Activated CD4-positive, alpha-beta memory T cell treated with anti-CD3 and anti-CD28 coated beads for 36 hours (primary cell): ENCODE measurements at regions not wholly inside any gene's neighbourhood (a gene's known extent, or its start where the extent isn't known, plus 50 kb on each side); places are given as distances from the start of the nearest gene placed in this dataset.

Source experiments
- CTCF ChIA-PET: fragments of 350-600 bp; sonication (Branson Sonifier 250); formaldehyde crosslinking; loops from one replicate; lab custom pipeline; 2021; ENCODE audit warnings: antibody characterized with exemption, inconsistent platforms; lab: Charles Lee
- POLR2A ChIA-PET: fragments of 350-600 bp; sonication (Branson Sonifier 250); formaldehyde crosslinking; loops from one replicate; lab custom pipeline; 2021; ENCODE audit warnings: antibody characterized with exemption; lab: Charles Lee
- DNase-seq: peaks from one replicate; pipeline ENCODE4 v3.0.0-alpha.2; 2020
- H3K27ac Mint-ChIP-seq: one replicate; pipeline ENCODE4 v1.8.0; 2021; ENCODE audit warnings: mixed read lengths
- H3K27me3 Mint-ChIP-seq: one replicate; pipeline ENCODE4 v1.8.0; 2021; ENCODE audit warnings: mixed read lengths
- H3K36me3 Mint-ChIP-seq: one replicate; pipeline ENCODE4 v1.8.0; 2021; ENCODE audit warnings: mixed read lengths
- H3K4me1 Mint-ChIP-seq: one replicate; pipeline ENCODE4 v1.8.0; 2021; ENCODE audit warnings: low read depth, mixed read lengths
- H3K4me3 Mint-ChIP-seq: one replicate; pipeline ENCODE4 v1.8.0; 2021; ENCODE audit warnings: mild to moderate bottlenecking, mixed read lengths
- H3K9me3 Mint-ChIP-seq: one replicate; pipeline ENCODE4 v1.8.0; 2021; ENCODE audit warnings: mixed read lengths
- intact Hi-C: fragments of 100-400 bp; cut with micrococcal nuclease; formaldehyde crosslinking; loops from one replicate; pipeline ENCODE4 v1.15.1; 2023

DNA sequence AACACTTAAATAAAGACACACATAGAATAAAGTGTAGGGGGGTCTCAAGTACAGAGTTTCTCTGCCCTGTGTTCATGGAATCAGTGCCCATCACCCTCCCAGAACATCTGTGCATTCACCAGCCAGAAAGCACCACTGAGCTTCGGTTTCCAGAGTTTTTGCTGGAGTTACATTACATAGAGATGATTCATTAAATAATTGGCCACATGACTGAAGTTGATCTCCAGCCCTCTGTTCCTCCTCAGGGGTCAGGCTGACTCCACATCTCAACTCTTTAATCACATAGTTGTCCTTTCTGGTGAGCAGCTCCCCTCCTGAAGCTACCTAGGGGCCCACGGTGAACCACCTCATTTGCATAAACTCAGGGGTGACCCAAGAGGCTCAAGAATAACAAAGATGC, 129.8 kb downstream of the METTL4 start:
- ChIA-PET POLR2A (no interaction called here), CTCF (no interaction called here)
- no peak for DNase-seq
- H3K36me3 Mint-ChIP-seq: no peaks in the 10 kb centered on the region
- H3K4me1 Mint-ChIP-seq: no peaks in the 10 kb centered on the region
- H3K27ac Mint-ChIP-seq: no peak overlapping the region
- intact Hi-C loops: no loop called here
- no peak overlapping the region for H3K4me3 Mint-ChIP-seq
- H3K27me3 Mint-ChIP-seq: peaks cover 5% of the 10 kb centered on the region
- no peaks in the 10 kb centered on the region for H3K9me3 Mint-ChIP-seq

DNA sequence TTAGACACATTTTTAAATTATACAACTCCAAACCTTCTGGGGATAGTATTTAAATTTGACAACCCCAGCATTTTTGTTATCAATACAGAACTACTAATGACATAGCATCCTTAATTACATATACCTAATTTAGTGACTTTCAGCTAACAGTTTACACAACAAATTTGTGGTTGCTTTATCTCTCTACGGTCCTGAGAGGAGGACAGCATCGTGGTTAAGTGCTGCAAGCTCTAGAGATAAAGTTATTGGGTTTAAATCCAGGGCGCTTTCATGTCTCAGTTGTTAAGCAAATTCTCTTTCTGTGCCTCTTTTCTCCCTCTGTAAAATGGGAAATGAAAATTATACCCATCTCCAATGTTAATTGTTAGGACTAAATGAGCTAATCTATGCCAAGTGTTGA, 129.3 kb downstream of the METTL4 start:
- ChIA-PET POLR2A (no interaction called here), CTCF (no interaction called here)
- intact Hi-C loops: no loop called here
- no peak overlapping the region for H3K27ac Mint-ChIP-seq
- H3K9me3 Mint-ChIP-seq: no peaks in the 10 kb centered on the region
- no peaks in the 10 kb centered on the region for H3K4me1 Mint-ChIP-seq
- DNase-seq: no peak
- peaks cover 6% of the 10 kb centered on the region for H3K27me3 Mint-ChIP-seq
- H3K4me3 Mint-ChIP-seq: no peak overlapping the region
- no peaks in the 10 kb centered on the region for H3K36me3 Mint-ChIP-seq

DNA sequence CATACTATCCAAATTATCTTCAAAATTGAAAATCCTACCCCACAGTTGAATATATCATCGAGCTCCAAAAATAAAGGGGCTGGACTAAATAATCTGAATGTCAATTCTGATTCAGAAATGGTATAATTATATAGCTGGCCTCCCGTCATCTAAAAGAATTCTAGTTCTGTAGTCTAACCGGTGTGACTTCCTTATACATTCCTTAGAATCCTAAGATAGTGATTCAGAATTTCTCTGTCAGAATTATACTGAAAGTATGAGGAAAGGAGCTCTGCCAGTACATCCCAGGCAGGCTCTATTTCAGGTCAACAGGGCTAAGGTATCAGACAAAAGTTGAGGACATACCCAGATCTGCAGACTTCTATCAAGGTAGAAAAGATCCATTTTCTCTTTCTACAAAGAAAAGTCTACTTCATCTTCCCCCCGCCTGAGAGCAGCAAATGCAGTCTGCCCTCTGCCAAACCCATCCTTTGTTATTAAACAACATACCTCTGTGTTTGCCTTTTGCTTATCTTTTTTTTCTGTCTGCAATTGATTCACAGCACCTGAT, 128.5 kb downstream of the METTL4 start:
- ChIA-PET POLR2A (no interaction called here), CTCF (no interaction called here)
- no peak for DNase-seq
- H3K27ac Mint-ChIP-seq: no peak overlapping the region
- peaks cover 6% of the 10 kb centered on the region for H3K27me3 Mint-ChIP-seq
- intact Hi-C loops: no loop called here
- no peaks in the 10 kb centered on the region for H3K9me3 Mint-ChIP-seq
- H3K4me1 Mint-ChIP-seq: no peaks in the 10 kb centered on the region
- H3K4me3 Mint-ChIP-seq: no peak overlapping the region
- no peaks in the 10 kb centered on the region for H3K36me3 Mint-ChIP-seq

DNA sequence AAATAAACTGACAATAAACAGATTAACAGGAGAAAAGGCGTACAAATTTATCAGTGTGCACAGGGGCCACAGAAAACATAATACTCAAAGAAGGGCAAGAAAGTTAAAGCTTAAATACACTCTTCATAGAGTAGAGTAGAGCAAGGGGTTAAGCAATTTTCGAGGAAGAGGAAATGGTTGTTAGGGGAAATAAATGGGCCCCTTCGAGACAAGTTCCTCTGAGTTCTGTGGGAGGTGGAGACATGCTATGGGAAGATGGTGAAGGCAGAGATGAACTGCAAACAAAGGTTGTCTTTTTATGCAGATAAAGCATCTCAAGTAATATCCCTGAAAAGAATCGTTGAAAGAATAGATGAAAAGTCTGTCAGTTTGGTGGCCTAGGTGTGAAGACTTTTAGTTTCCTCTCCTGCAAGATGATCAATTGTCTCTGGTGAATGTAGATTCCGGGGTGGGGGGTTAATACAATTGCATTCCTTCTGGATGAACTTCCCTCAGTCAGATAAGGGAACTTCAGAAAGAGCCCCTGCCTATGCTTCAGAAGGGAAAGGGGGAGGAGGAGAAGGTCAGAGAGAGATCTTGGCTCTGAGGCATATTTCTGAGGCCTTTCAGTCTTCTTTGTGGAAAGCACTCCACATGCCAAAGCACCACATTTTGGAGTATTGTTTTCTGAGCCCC, 127.0 kb downstream of the METTL4 start:
- no peak for DNase-seq
- no peaks in the 10 kb centered on the region for H3K9me3 Mint-ChIP-seq
- intact Hi-C loops: no loop called here
- no peak overlapping the region for H3K27ac Mint-ChIP-seq
- ChIA-PET POLR2A (no interaction called here), CTCF (no interaction called here)
- no peaks in the 10 kb centered on the region for H3K36me3 Mint-ChIP-seq
- no peak overlapping the region for H3K4me3 Mint-ChIP-seq
- peaks cover 6% of the 10 kb centered on the region for H3K27me3 Mint-ChIP-seq
- no peaks in the 10 kb centered on the region for H3K4me1 Mint-ChIP-seq

DNA sequence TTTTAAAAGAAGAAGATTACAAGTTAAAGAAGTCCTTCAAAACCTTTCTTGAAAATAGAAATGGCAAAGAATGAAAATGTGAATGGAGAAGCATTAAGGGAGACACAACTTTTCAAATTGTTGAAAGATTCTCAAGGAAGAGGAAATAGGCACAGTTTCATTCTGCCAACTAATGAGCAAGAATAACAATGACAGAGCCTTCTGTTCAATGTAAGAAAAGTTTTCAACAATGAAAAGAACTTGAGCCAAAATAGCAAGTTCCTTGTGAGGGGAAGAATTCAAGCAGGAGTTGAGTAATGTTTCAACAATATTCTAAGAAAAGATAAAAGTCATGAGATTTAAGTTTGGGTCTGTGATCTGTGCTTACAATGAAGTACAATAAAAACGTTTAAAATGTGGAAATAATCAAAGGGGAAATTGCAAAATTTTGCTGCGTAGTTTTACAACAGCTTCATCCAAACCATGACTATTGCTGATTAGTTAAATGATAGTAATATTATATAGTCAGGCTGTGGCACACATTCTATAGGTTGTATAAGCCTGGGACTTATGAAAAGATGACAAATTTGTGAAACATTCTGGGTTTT, 122.6 kb downstream of the METTL4 start:
- Mint-ChIP-seq H3K4me3 (no peak overlapping the region), H3K9me3 (no peaks in the 10 kb centered on the region), H3K4me1 (no peaks in the 10 kb centered on the region), H3K27me3 (peaks cover 4% of the 10 kb centered on the region), H3K36me3 (no peaks in the 10 kb centered on the region), H3K27ac (no peak overlapping the region)
- CTCF ChIA-PET: no interaction called here
- intact Hi-C loops: no loop called here
- POLR2A ChIA-PET: no interaction called here
- DNase-seq: no peak

DNA sequence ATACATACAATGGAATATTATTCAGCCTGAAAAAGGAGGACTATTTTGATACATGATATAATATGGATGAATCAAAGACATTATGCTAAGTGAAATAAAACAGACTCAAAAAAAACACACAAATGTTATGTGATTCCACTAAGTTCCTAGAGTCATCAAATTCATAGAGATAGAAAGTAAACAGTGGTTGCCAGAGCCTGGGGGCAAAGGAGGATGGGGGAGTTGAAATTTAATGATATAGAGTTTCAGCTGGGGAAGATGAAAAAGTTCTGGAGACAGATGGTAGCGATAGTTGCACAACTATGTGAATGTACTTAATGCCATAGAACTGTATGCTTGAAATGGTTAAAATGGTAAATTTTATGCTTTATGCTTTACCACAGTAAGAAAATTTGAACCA, 119.7 kb downstream of the METTL4 start:
- ChIA-PET POLR2A (no interaction called here), CTCF (no interaction called here)
- intact Hi-C loops: no loop called here
- Mint-ChIP-seq H3K9me3 (peaks cover 4% of the 10 kb centered on the region), H3K27ac (no peak overlapping the region), H3K4me3 (no peak overlapping the region), H3K4me1 (no peaks in the 10 kb centered on the region), H3K27me3 (peaks cover 1% of the 10 kb centered on the region), H3K36me3 (no peaks in the 10 kb centered on the region)
- DNase-seq: no peak

DNA sequence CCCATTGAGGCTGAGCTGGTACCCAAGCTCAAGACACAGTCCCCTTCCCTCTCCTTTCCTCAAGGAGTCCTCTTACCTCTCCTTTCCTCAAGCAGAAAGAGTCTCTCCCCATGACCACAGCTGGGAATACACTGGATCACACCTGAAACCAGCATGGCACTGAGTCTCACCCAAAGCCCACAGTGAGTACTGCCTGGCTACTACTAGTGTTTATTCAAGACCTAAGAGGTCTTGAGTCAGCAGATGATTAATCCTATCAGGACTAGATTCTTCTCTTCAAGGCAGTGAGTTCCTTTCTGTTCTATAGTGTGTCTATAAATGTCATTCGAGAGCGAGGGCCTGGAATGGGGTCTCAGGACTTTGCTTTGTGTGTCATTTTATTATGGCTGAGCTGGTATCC, 111.4 kb downstream of the METTL4 start:
- H3K27me3 Mint-ChIP-seq: peaks cover 6% of the 10 kb centered on the region
- POLR2A ChIA-PET: no interaction called here

DNA sequence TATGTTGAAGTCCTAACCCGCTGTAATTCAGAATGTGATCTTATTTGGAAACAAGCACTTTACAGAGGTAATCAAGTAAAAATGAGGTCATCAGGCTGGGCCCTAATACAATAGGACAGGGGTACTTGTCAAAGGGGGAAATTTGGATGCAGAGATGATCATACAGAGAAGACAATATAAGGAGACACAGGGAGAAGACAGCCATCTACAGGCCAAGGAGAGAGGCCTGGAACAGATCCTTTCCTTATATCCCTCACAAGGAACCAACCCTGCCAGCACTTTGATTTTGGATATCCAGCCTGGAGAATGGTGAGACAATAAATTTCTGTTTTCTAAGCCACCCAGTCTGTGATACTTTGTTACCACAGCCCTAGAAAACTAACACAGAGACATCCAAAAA, 104.3 kb downstream of the METTL4 start:
- H3K27ac Mint-ChIP-seq: no peak overlapping the region
- POLR2A ChIA-PET: no interaction called here
- intact Hi-C loops: no loop called here
- H3K9me3 Mint-ChIP-seq: no peaks in the 10 kb centered on the region
- no peak for DNase-seq
- CTCF ChIA-PET: no interaction called here
- no peaks in the 10 kb centered on the region for H3K36me3 Mint-ChIP-seq
- H3K4me3 Mint-ChIP-seq: no peak overlapping the region
- peaks cover 8% of the 10 kb centered on the region for H3K27me3 Mint-ChIP-seq
- no peaks in the 10 kb centered on the region for H3K4me1 Mint-ChIP-seq

More for the DNA sequence above, 111.4 kb downstream of the METTL4 start:
- H3K4me1 Mint-ChIP-seq: no peaks in the 10 kb centered on the region
- H3K9me3 Mint-ChIP-seq: peaks cover 4% of the 10 kb centered on the region
- no peaks in the 10 kb centered on the region for H3K36me3 Mint-ChIP-seq
- intact Hi-C loops: no loop called here
- DNase-seq: no peak
- CTCF ChIA-PET: no interaction called here
- H3K27ac Mint-ChIP-seq: no peak overlapping the region
- no peak overlapping the region for H3K4me3 Mint-ChIP-seq

DNA sequence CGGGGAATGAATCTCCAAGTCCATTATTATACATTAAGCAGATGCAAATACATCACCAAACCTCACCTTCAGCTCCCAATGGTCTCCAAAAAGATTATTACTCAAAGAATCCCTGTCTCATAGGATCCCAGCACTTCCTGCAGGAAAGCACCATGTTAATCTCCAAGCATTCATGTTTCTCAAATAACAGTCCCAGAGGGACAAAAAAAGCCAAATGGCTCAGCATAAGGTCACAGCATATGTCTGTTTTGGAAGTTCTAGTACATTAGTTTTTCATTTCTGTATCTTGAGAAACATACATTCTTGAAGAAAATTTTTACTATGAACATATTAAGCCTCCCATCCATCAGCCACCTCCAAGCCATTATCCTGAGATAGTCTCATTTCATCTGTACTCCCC, 103.3 kb downstream of the METTL4 start:
- Mint-ChIP-seq H3K4me1 (no peaks in the 10 kb centered on the region), H3K9me3 (no peaks in the 10 kb centered on the region), H3K36me3 (no peaks in the 10 kb centered on the region), H3K4me3 (no peak overlapping the region), H3K27ac (no peak overlapping the region), H3K27me3 (peaks cover 5% of the 10 kb centered on the region)
- no peak for DNase-seq
- ChIA-PET POLR2A (no interaction called here), CTCF (no interaction called here)
- intact Hi-C loops: no loop called here

DNA sequence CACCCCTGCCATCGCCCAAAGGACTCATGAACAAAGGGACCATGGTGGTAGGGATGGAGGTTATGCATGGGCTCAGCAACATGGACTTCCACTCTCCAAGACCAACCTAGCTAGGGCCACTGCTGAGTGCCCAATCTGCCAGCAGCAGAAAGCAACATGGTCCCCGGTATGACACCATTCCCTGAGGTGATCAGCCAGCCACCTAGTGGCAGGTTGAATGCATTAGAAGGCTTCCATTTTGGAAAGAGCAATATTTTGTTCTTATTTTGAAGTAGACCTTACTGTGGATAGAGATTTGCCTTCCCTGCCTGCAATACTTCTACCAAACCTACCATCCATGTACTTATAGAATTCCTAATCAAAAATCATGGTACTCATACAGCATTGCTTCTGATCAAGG, 99.8 kb downstream of the METTL4 start:
- Mint-ChIP-seq H3K9me3 (no peaks in the 10 kb centered on the region), H3K27ac (no peak overlapping the region), H3K4me3 (no peak overlapping the region), H3K36me3 (no peaks in the 10 kb centered on the region), H3K4me1 (no peaks in the 10 kb centered on the region), H3K27me3 (peaks cover 2% of the 10 kb centered on the region)
- ChIA-PET POLR2A (no interaction called here), CTCF (interaction anchor here (0.6 kb wide), 1 partner anchor 76 kb away, joined by 3 read pairs; no protein-coding TSS in a partner anchor)
- intact Hi-C loops: no loop called here
- DNase-seq: no peak

DNA sequence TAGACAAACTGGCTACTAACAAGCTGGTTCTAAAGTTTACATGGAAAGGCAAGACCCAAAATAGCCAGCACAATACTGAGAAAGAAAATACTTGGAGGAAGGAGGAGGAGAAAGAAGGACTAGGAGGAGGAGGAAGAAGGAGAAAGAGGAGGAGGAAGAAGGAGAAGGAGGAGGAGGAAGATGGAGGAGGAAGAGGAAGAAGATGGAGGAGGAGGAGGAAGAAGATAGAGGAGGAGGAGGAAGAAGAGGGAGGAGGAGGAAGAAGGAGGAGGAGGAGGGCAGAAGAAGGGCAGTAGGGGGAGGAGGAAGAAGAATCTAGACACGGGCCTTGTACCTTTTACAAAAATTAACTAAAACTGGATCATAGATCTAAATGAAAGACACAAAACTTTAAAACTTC, 92.6 kb downstream of the METTL4 start:
- H3K36me3 Mint-ChIP-seq: no peaks in the 10 kb centered on the region
- H3K27me3 Mint-ChIP-seq: peaks cover 15% of the 10 kb centered on the region
- no peak overlapping the region for H3K27ac Mint-ChIP-seq
- H3K4me3 Mint-ChIP-seq: no peak overlapping the region
- no peaks in the 10 kb centered on the region for H3K9me3 Mint-ChIP-seq
- DNase-seq: no peak
- CTCF ChIA-PET: no interaction called here
- H3K4me1 Mint-ChIP-seq: no peaks in the 10 kb centered on the region
- intact Hi-C loops: no loop called here
- POLR2A ChIA-PET: no interaction called here

DNA sequence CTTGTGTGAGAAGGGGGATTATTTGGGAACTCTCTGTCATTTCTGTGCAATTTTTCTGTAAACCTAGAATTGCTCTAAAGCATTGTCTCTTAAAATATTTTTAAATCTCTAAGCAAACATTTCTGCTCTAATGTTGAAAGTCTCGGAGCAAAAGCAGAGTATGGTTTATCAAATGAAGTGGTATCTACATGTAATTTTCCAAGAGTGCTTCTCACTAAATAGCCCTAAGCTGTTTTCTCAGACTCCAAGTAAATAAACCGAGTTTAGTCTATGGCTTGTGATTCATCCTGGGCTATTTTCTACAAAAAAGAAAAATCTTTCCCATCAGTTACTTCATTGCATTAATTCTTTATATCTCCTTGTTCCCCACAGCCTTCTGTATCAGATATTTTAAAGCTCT, 90.8 kb downstream of the METTL4 start:
- intact Hi-C loops: no loop called here
- Mint-ChIP-seq H3K9me3 (no peaks in the 10 kb centered on the region), H3K36me3 (no peaks in the 10 kb centered on the region), H3K27me3 (peaks cover 13% of the 10 kb centered on the region), H3K27ac (no peak overlapping the region), H3K4me3 (no peak overlapping the region), H3K4me1 (no peaks in the 10 kb centered on the region)
- CTCF ChIA-PET: no interaction called here
- POLR2A ChIA-PET: no interaction called here
- DNase-seq: no peak
